Transverse colon (tissue), 4 donors: ENCODE measurements at regions not wholly inside any gene's neighbourhood (a gene's known extent, or its start where the extent isn't known, plus 50 kb on each side); places are given as distances from the start of the nearest gene placed in this dataset.

Source experiments
- DNase-seq: peaks from one replicate; pipeline ENCODE4 v3.0.0-alpha.2; 2019
- H3K27ac ChIP-seq, 4 donors: fragments of 200-600 bp; sonication (generic); 2 replicates each; pipeline ENCODE4 v1.5.1; 2016 to 2018; ENCODE audit warnings: inconsistent platforms in 4 of 4
- H3K27me3 ChIP-seq: fragments of 200-600 bp; sonication (generic); 2 replicates; pipeline ENCODE4 v1.5.1; 2017; ENCODE audit warnings: inconsistent platforms
- H3K36me3 ChIP-seq, 4 donors: fragments of 200-600 bp; sonication (generic); 2 replicates each; pipeline ENCODE4 v1.5.1; 2017 to 2019; ENCODE audit warnings: inconsistent platforms in 4 of 4
- H3K4me1 ChIP-seq, 4 donors: fragments of 200-600 bp; sonication (generic); 2 replicates each; pipeline ENCODE4 v1.5.1; 2017 to 2020; ENCODE audit warnings: inconsistent platforms in 4 of 4
- H3K4me3 ChIP-seq, 4 donors: fragments of 200-600 bp; sonication (generic); 1 replicate in 1 of 4; 2 replicates in 3 of 4; pipeline versions ENCODE4 v1.5.1 to v1.6.1; 2017 to 2019; ENCODE audit warnings: inconsistent platforms in 4 of 4
- H3K9me3 ChIP-seq, 2 donors: fragments of 200-600 bp; sonication (generic); 2 replicates each; pipeline ENCODE4 v1.5.1; 2017 to 2019; ENCODE audit warnings: inconsistent platforms in 2 of 2
- EP300 ChIP-seq: sonication (generic); formaldehyde crosslinking; IDR thresholded peaks from one replicate; pipeline ENCODE4 v1.6.1; 2017; ENCODE audit warnings: antibody characterized with exemption, low read depth
- POLR2A ChIP-seq: fragments of 450-650 bp; IDR thresholded peaks from one replicate; pipeline ENCODE4 v1.6.1; 2016; ENCODE audit warnings: antibody characterized with exemption, mild to moderate bottlenecking, moderate library complexity
- POLR2AphosphoS5 ChIP-seq, 3 donors: sonication (generic); formaldehyde crosslinking; IDR thresholded peaks; one replicate each; pipeline ENCODE4 v1.6.1; 2016; ENCODE audit warnings: antibody characterized with exemption in 3 of 3
- WGBS, 2 donors: methylation state at CpG; one replicate each; pipeline ENCODE4 v1.1.5; 2018; ENCODE audit warnings: low coverage in 1 of 2; 5-methylcytosine and 5-hydroxymethylcytosine counted together
- in situ Hi-C, 4 donors: fragments of 200-750 bp; cut with MboI; loops; one replicate each; pipeline versions ENCODE4 v1.15.0 to v1.15.1; 2017; ENCODE audit warnings: low sequenced_read_pairs in 3 of 4, low pct_ligation_motif_present in 1 of 4, low pct_unique_long_range_greater_than_20kb in 1 of 4
- intact Hi-C: fragments of 100-400 bp; cut with DNase I; formaldehyde crosslinking; loops from one replicate; pipeline ENCODE4 v1.15.1; 2023; ENCODE audit warnings: low total_unique reads
- TF ChIP-seq, protein P1 (sequence below), 5 experiments: fragments of 200-600 bp in 3 of 5; fragments of 450-650 bp in 2 of 5; sonication (generic) in 3 of 5; IDR thresholded peaks; 1 replicate in 2 of 5; 2 replicates in 3 of 5; pipeline ENCODE4 v1.5.1; 2016 to 2017; ENCODE audit warnings: antibody characterized with exemption in 5 of 5, inconsistent platforms in 3 of 5, mild to moderate bottlenecking in 2 of 5, moderate library complexity in 1 of 5

DNA sequence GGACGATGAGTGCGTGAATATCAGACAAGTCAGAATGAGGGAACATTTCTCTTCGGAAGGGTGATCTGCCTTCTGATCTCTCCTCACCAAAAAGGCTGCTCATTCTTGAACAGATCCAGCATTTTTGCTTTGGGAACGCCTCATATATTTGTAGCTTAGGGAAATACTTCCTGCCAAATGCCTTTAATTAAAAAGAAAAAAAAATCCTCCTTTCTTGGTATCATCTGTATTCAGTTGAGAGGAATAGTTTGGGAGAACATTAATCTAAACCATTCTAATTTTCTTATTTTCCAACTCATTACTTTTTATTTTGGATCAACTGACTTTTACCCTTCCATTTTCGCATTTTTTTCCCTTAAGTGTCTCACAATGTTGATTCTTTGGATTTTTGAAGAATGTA lies 163.4 kb downstream of the SNX18 start:
- WGBS, 2 donors = 58 to 62% methylated on average over 5 of the region's 5 CpGs
- intact Hi-C loops = no loop called here
- DNase-seq = no peak
- TF ChIP-seq, protein P1, sequence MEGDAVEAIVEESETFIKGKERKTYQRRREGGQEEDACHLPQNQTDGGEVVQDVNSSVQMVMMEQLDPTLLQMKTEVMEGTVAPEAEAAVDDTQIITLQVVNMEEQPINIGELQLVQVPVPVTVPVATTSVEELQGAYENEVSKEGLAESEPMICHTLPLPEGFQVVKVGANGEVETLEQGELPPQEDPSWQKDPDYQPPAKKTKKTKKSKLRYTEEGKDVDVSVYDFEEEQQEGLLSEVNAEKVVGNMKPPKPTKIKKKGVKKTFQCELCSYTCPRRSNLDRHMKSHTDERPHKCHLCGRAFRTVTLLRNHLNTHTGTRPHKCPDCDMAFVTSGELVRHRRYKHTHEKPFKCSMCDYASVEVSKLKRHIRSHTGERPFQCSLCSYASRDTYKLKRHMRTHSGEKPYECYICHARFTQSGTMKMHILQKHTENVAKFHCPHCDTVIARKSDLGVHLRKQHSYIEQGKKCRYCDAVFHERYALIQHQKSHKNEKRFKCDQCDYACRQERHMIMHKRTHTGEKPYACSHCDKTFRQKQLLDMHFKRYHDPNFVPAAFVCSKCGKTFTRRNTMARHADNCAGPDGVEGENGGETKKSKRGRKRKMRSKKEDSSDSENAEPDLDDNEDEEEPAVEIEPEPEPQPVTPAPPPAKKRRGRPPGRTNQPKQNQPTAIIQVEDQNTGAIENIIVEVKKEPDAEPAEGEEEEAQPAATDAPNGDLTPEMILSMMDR (IDR thresholded peaks at IDR 0.05) = no peak
- TF ChIP-seq POLR2AphosphoS5 (IDR thresholded peaks at IDR 0.05) = no peak
- no peak for TF ChIP-seq EP300
- no peak for TF ChIP-seq POLR2A
- Histone ChIP-seq H3K27ac (no peak overlapping the region), H3K4me3 (no peak overlapping the region), H3K27me3 (no peaks in the 10 kb centered on the region), H3K9me3 (no peaks in the 10 kb centered on the region), H3K36me3 (no peaks in the 10 kb centered on the region), H3K4me1 (no peaks in the 10 kb centered on the region)
- in situ Hi-C loops = no loop called here

DNA sequence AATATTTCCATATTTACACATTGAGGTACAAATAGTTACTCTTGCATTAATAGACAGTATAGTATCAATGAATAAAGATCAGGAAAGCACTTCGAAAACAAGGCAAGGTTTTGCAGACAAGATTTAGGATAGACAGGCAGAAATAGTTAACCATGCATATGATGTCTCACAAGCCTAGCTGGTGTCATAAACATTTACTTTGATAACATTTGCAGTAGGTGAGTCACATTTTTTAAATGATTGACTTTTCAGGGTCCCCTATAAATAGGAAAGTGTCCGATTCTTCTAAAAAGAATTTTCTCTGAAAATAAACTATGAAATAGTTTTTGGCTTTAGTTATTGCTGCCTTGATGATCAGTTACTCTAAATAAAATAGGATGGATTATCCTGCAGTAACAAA lies 162.1 kb downstream of the SNX18 start:
- H3K27me3 ChIP-seq = no peaks in the 10 kb centered on the region
- no peaks in the 10 kb centered on the region for H3K36me3 ChIP-seq
- 75 to 82% methylated on average over 2 of the region's 2 CpGs for WGBS, 2 donors
- no peak overlapping the region for H3K27ac ChIP-seq
- no peak for DNase-seq
- intact Hi-C loops (no loop called here), in situ Hi-C loops (no loop called here)
- no peak overlapping the region for H3K4me3 ChIP-seq
- H3K4me1 ChIP-seq = no peaks in the 10 kb centered on the region
- H3K9me3 ChIP-seq = no peaks in the 10 kb centered on the region
- TF ChIP-seq POLR2AphosphoS5 (IDR thresholded peaks at IDR 0.05) (no peak), POLR2A (no peak), EP300 (no peak)
- TF ChIP-seq, protein P1 (IDR thresholded peaks at IDR 0.05) = no peak

DNA sequence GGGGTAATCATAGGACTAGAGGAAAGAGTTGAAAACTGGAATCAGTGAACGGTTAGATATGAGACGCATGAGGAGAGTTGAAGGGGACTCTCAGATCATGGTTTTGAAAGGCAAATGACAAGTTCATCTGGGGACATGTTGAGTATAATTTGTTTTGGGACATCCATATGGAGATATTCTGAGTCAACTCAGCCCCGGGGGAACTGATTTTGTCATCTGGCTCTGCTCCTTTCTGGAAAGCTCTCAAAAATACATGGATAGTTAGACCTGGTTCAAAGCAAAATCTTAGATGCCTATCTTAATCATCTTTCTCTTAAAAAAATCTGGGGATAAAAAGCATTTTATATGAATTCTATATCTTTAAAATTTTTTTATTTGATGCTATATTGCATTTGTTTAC lies 161.2 kb downstream of the SNX18 start:
- H3K27me3 ChIP-seq = no peaks in the 10 kb centered on the region
- no peak overlapping the region for H3K4me3 ChIP-seq
- H3K27ac ChIP-seq = no peak overlapping the region
- in situ Hi-C loops = no loop called here
- H3K36me3 ChIP-seq = no peaks in the 10 kb centered on the region
- H3K9me3 ChIP-seq = no peaks in the 10 kb centered on the region
- TF ChIP-seq POLR2A (no peak), POLR2AphosphoS5 (IDR thresholded peaks at IDR 0.05) (no peak), EP300 (no peak)
- TF ChIP-seq, protein P1 (IDR thresholded peaks at IDR 0.05) = no peak
- no peak for DNase-seq
- intact Hi-C loops = no loop called here
- H3K4me1 ChIP-seq = no peaks in the 10 kb centered on the region
- WGBS, 2 donors = 64 to 87% methylated on average over 3 of the region's 3 CpGs

DNA sequence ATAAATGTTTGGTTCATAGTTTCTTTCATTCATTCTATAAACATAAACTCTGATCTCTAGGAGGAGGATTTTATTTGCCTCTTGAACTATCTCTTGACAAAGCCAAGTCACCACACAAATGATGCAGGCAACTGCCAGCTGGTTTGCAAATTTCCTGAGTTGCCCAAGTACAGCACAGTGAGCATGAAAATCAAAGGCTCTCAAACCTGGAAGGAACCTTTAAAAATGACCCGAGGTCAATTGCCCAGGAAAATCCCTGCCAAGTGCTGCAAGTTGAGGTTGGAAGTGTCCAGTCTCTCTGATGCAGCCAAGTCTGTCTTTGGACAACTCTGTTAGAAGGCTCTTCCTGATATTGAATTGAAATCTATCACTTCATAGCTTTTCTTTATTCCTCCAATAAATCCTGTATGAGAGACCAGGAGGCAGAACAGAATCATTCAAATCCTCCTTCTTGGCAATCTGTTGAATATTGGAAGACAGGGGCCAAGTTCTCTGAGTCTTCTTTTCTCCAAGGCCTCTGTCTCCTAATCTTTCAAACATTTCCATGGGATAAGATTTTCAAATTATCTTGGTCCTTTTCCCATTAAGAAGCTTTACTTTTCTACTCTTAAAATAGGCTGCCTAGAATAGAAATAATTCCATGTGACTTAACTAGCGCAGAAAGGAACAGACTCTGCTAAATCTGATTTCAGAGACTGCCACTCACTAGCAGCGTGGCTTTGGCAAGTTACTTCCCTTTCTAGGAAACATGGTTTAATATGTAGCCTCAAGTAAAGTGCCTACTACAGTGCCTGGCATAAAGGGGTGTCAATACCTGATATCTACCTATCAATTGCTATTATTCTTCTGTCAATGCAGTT lies 159.2 kb downstream of the SNX18 start:
- TF ChIP-seq EP300 = no peak
- no peak for TF ChIP-seq POLR2AphosphoS5 (IDR thresholded peaks at IDR 0.05)
- TF ChIP-seq, protein P1 (IDR thresholded peaks at IDR 0.05) = no peak
- TF ChIP-seq POLR2A = no peak
- H3K27ac ChIP-seq = no peak overlapping the region
- intact Hi-C loops = no loop called here
- H3K9me3 ChIP-seq = no peaks in the 10 kb centered on the region
- in situ Hi-C loops = no loop called here
- no peaks in the 10 kb centered on the region for H3K36me3 ChIP-seq
- H3K4me3 ChIP-seq = no peak overlapping the region
- no peak for DNase-seq
- WGBS, 2 donors = 63 to 86% methylated on average over 2 to 3 of the region's 3 CpGs
- H3K27me3 ChIP-seq = no peaks in the 10 kb centered on the region
- no peaks in the 10 kb centered on the region for H3K4me1 ChIP-seq
